Adrenal gland (tissue), 9 donors: ENCODE measurements at regions not wholly inside any gene's neighbourhood (a gene's known extent, or its start where the extent isn't known, plus 50 kb on each side); places are given as distances from the start of the nearest gene placed in this dataset.

ENCODE experiments used
- DNase-seq, 7 donors: peaks; one replicate each; pipeline ENCODE4 v3.0.0-alpha.2; 2019 to 2020
- H3K27ac ChIP-seq, 5 donors: fragments of 200-600 bp; sonication (generic) in 4 of 5; 1 replicate in 3 of 5; 2 replicates in 2 of 5; pipeline versions ENCODE4 v1.5.1 to v1.8.0; 2016 to 2020; ENCODE audit warnings: mild to moderate bottlenecking in 1 of 5
- H3K27me3 ChIP-seq: fragments of 200-600 bp; 2 replicates; pipeline ENCODE4 v1.8.0; 2021
- H3K36me3 ChIP-seq, 2 donors: fragments of 200-600 bp; replicated peaks in 1 of 2; 1 replicate in 1 of 2; 2 replicates in 1 of 2; pipeline versions ENCODE4 v1.5.1 to v1.8.0; 2018 to 2022
- H3K4me1 ChIP-seq, 2 donors: fragments of 200-600 bp; replicated peaks in 1 of 2; 1 replicate in 1 of 2; 2 replicates in 1 of 2; pipeline versions ENCODE4 v1.5.1 to v1.8.0; 2018 to 2021
- H3K4me3 ChIP-seq, 4 donors: fragments of 200-600 bp; sonication (generic) in 3 of 4; one replicate each; pipeline ENCODE4 v1.5.1; 2016 to 2018
- H3K9me3 ChIP-seq, 3 donors: fragments of 200-600 bp; sonication (generic) in 1 of 3; replicated peaks in 1 of 3; 1 replicate in 2 of 3; 2 replicates in 1 of 3; pipeline versions ENCODE4 v1.5.1 to v1.8.0; 2016 to 2021
- POLR2A ChIP-seq, 2 donors: fragments of 450-650 bp; IDR thresholded peaks; one replicate each; pipeline ENCODE4 v1.6.1; 2017; ENCODE audit warnings: antibody characterized with exemption in 2 of 2, mild to moderate bottlenecking in 2 of 2, moderate library complexity in 1 of 2
- WGBS, 4 donors: extraction: QIAGEN DNeasy Blood & Tissue Kit in 2 of 4; methylation state at CpG; one replicate each; pipeline versions ENCODE4 v1.1.5 to v1.1.7; 2013 to 2017; 5-methylcytosine and 5-hydroxymethylcytosine counted together
- intact Hi-C, 2 donors: fragments of 100-400 bp; cut with DNase I; formaldehyde crosslinking; loops; one replicate each; pipeline versions ENCODE4 v1.14.1 to v1.15.0; 2022 to 2023
- TF ChIP-seq, protein P1 (sequence below), 6 experiments: fragments of 450-650 bp in 4 of 6; fragments of 200-600 bp in 2 of 6; sonication (generic) in 1 of 6; IDR thresholded peaks; 1 replicate in 5 of 6; 2 replicates in 1 of 6; pipeline versions ENCODE4 v1.5.1 to v1.8.0; 2016 to 2021; ENCODE audit warnings: antibody characterized with exemption in 6 of 6, mild to moderate bottlenecking in 2 of 6, moderate library complexity in 1 of 6
- donor health status: healthy with polysubstance abuse.
- donor health status: Bipolar disorder and iron deficiency.
- donor health status: DM: yes; HTN: yes; CAD: no.
- donor health status: DM: no; HTN: no; CAD: no.
- donor health status: DM: no; HTN: no; CAD: no.

DNA sequence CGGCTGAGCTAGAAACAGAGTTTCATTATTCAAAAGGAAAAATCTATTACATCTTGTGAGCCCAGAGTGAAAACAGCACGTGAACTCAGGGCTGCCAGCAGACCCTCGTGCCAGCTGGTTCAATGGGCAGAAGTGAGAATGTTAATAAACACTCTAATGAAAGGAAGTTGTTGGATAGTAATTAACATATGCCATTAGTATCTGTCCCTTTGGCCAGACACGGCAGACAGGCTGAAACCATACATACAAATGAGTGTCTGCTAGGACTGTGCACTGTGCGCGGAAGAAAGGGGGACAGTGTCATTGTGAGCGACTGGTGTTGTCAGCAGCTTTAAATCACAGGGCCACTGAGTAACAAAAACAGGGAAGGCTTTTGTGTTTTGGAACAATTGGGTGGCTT lies 121.9 kb upstream of the TSC22D1 start:
- Histone ChIP-seq H3K36me3 (no peaks in the 10 kb centered on the region), H3K4me3 (no peak overlapping the region), H3K27ac (no peak overlapping the region), H3K27me3 (no peaks in the 10 kb centered on the region), H3K9me3 (no peaks in the 10 kb centered on the region), H3K4me1 (no peaks in the 10 kb centered on the region)
- WGBS, 4 donors, result 68 to 80% (median 76%) methylated on average over 7 of the region's 7 CpGs
- no peak for DNase-seq
- TF ChIP-seq POLR2A (IDR thresholded peaks at IDR 0.05), result no peak
- TF ChIP-seq, protein P1, sequence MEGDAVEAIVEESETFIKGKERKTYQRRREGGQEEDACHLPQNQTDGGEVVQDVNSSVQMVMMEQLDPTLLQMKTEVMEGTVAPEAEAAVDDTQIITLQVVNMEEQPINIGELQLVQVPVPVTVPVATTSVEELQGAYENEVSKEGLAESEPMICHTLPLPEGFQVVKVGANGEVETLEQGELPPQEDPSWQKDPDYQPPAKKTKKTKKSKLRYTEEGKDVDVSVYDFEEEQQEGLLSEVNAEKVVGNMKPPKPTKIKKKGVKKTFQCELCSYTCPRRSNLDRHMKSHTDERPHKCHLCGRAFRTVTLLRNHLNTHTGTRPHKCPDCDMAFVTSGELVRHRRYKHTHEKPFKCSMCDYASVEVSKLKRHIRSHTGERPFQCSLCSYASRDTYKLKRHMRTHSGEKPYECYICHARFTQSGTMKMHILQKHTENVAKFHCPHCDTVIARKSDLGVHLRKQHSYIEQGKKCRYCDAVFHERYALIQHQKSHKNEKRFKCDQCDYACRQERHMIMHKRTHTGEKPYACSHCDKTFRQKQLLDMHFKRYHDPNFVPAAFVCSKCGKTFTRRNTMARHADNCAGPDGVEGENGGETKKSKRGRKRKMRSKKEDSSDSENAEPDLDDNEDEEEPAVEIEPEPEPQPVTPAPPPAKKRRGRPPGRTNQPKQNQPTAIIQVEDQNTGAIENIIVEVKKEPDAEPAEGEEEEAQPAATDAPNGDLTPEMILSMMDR (IDR thresholded peaks at IDR 0.05), result no peak
- intact Hi-C loops, result no loop called here

DNA sequence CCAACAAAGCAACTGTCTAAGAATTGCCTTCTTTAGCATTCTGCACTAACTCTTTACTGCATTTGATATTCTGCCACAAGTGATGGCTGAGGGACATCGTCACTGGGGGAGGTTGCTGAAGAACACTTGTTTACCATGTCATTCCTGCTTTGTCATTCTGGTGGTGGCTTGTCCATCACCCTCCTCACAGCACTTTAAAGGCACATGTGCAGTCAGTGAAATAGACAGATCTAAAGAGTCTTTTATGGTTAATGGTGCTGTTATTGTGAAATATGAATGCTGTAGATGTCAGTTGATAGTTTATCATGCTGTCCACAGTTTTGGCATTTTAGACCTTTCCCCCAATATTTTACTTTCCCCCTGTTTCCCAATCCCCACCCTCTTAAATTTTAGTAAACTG lies 120.9 kb upstream of the TSC22D1 start:
- Histone ChIP-seq H3K4me3 (no peak overlapping the region), H3K27me3 (no peaks in the 10 kb centered on the region), H3K27ac (no peak overlapping the region), H3K9me3 (no peaks in the 10 kb centered on the region), H3K36me3 (no peaks in the 10 kb centered on the region), H3K4me1 (no peaks in the 10 kb centered on the region)
- TF ChIP-seq, protein P1 (IDR thresholded peaks at IDR 0.05), result no peak
- TF ChIP-seq POLR2A (IDR thresholded peaks at IDR 0.05), result no peak
- DNase-seq, result no peak
- intact Hi-C loops, result no loop called here
- WGBS, 4 donors, result 65 to 92% (median 77%) methylated on average over 1 of the region's 1 CpG

DNA sequence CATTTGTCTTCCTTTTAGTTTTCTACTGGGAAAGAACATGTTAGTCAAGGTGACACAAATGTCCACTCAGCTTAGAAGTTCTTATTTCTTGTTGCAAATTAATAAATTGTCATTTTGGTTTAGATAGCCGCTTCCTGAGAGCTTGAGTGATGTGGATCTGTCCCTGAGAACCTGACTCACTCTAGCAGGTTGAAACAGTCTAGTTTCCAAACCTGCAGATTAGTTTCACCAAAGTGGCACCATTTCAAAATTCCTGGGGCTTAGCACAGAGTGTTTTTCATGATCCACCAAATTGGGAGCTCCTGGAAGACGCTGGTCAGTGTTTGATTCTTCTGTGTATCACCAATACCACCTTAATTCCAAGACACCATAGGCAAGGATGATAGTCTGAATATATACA lies 119.4 kb upstream of the TSC22D1 start:
- intact Hi-C loops, result no loop called here
- Histone ChIP-seq H3K4me1 (no peaks in the 10 kb centered on the region), H3K9me3 (no peaks in the 10 kb centered on the region), H3K27me3 (no peaks in the 10 kb centered on the region), H3K36me3 (no peaks in the 10 kb centered on the region), H3K27ac (no peak overlapping the region), H3K4me3 (no peak overlapping the region)
- DNase-seq, result no peak
- TF ChIP-seq, protein P1 (IDR thresholded peaks at IDR 0.05), result no peak
- TF ChIP-seq POLR2A (IDR thresholded peaks at IDR 0.05), result no peak
- 52 to 78% (median 62%) methylated on average over 2 of the region's 2 CpGs for WGBS, 4 donors

DNA sequence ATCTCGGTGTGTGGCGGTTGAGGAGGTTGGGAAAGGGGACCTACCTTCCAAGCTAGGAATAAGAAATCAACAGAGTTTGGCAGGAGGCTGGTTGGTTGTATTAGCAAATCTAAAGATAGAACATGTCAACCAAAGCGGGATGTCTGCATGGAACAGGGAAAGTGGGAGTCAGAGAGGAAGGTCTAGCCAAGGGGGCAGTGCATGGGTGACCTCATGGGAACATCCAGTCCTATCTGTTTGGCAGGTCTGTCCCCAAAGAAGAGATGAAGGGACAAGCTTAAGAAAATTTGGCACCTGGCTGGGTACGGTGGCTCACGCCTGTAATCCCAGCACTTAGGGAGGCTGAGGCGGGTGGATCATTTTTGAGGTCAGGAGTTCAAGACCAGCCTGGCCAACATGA lies 118.7 kb upstream of the TSC22D1 start:
- DNase-seq, result no peak
- intact Hi-C loops, result no loop called here
- Histone ChIP-seq H3K4me1 (no peaks in the 10 kb centered on the region), H3K9me3 (no peaks in the 10 kb centered on the region), H3K27ac (no peak overlapping the region), H3K27me3 (no peaks in the 10 kb centered on the region), H3K4me3 (no peak overlapping the region), H3K36me3 (no peaks in the 10 kb centered on the region)
- no peak for TF ChIP-seq POLR2A (IDR thresholded peaks at IDR 0.05)
- TF ChIP-seq, protein P1 (IDR thresholded peaks at IDR 0.05), result no peak
- WGBS, 4 donors, result 78 to 84% (median 82%) methylated on average over 6 of the region's 6 CpGs
